HepG2 (cell line): ENCODE measurements at regions not wholly inside any gene's neighbourhood (a gene's known extent, or its start where the extent isn't known, plus 50 kb on each side); places are given as distances from the start of the nearest gene placed in this dataset.

ENCODE experiments used
- ATAC-seq: fragments of 200-7000 bp; cut with Tn5 transposase; 3 replicates; pipeline ENCODE4 v1.9.1; 2020; ENCODE audit warnings: mild to moderate bottlenecking, moderate library complexity
- BruUV-seq: library from RNA; stranded (reverse); fragments of 400-500 nt; replicated peaks from 2 replicates; lab custom pipeline; 2021; lab: Mats Ljungman, UMichigan
- CTCF ChIA-PET: fragments of 300-600 bp; formaldehyde crosslinking; extraction: SDS; loops from one replicate; lab custom pipeline; 2021; ENCODE audit warnings: low total read pairs, inconsistent platforms, low intra/inter-chr PET ratio; lab: Yijun Ruan, JAX
- POLR2A ChIA-PET: fragments of 350-600 bp; sonication (Branson Sonifier 250); formaldehyde crosslinking; loops from one replicate; lab custom pipeline; 2020; ENCODE audit warnings: antibody characterized with exemption, inconsistent platforms; lab: Yijun Ruan, JAX
- DNase-seq: peaks from one replicate; pipeline ENCODE4 v3.0.0-alpha.2; 2015; ENCODE audit warnings: low spot score
- FAIRE-seq: peaks from 3 replicates; lab custom pipeline; 2011; peaks lifted over from hg19 to GRCh38; lab: Jason Lieb, UNC
- H2AFZ ChIP-seq: one replicate; pipeline ENCODE4 v1.6.1; 2011; ENCODE audit warnings: low read length, inconsistent platforms
- H3K27ac ChIP-seq: fragments of 300-600 bp; 3 replicates; pipeline ENCODE4 v1.8.0; 2011; ENCODE audit warnings: mixed run types, mild to moderate bottlenecking, mixed read lengths, low read length, inconsistent platforms; ENCODE audit not compliant: insufficient read depth; ENCODE audit errors: extremely low read length
- H3K27me3 ChIP-seq, 2 experiments: fragments of 200-600 bp in 1 of 2; 2 replicates in 1 of 2; 3 replicates in 1 of 2; pipeline versions ENCODE4 v1.6.0 to v1.8.0; 2011; ENCODE audit warnings: low read length in 2 of 2, mild to moderate bottlenecking in 2 of 2, moderate library complexity in 2 of 2, inconsistent platforms in 1 of 2; ENCODE audit not compliant: insufficient read depth in 2 of 2, control insufficient read depth in 1 of 2
- H3K36me3 ChIP-seq, 2 experiments: fragments of 200-600 bp in 1 of 2; replicated peaks in 1 of 2; 2 replicates in 1 of 2; 3 replicates in 1 of 2; pipeline versions ENCODE4 v1.5.1 to v1.8.0; 2011; ENCODE audit warnings: low read length in 2 of 2, inconsistent platforms in 1 of 2; ENCODE audit not compliant: insufficient read depth in 2 of 2, control insufficient read depth in 1 of 2
- H3K4me1 ChIP-seq: 2 replicates; pipeline ENCODE4 v1.5.1; 2012; ENCODE audit warnings: low read length, inconsistent platforms; ENCODE audit not compliant: insufficient read depth
- H3K4me2 ChIP-seq: 2 replicates; pipeline ENCODE4 v1.6.0; 2011; ENCODE audit warnings: low read depth, low read length, inconsistent platforms
- H3K4me3 ChIP-seq, 3 experiments: fragments of 200-600 bp in 1 of 3; sonication (generic), shearing (Covaris generic) in 1 of 3; replicated peaks in 1 of 3; 2 replicates each; pipeline ENCODE4 v1.5.1; 2011 to 2016; ENCODE audit warnings: low read length in 3 of 3, inconsistent platforms in 2 of 3, low read depth in 2 of 3, mild to moderate bottlenecking in 2 of 3, control low read depth in 1 of 3, mixed read lengths in 1 of 3; ENCODE audit not compliant: insufficient read depth in 1 of 3
- H3K79me2 ChIP-seq: one replicate; pipeline ENCODE4 v1.6.1; 2011; ENCODE audit warnings: low read length, inconsistent platforms; ENCODE audit not compliant: insufficient read depth
- H3K9ac ChIP-seq: 2 replicates; pipeline ENCODE4 v1.6.0; 2011; ENCODE audit warnings: mild to moderate bottlenecking, low read depth, low read length, inconsistent platforms; ENCODE audit not compliant: insufficient read depth
- H3K9me3 ChIP-seq: 2 replicates; pipeline ENCODE4 v1.5.1; 2012; ENCODE audit warnings: mild to moderate bottlenecking, low read length
- H4K20me1 ChIP-seq: 2 replicates; pipeline ENCODE4 v1.6.0; 2011; ENCODE audit warnings: inconsistent platforms, mild to moderate bottlenecking, low read length, moderate library complexity; ENCODE audit not compliant: insufficient read depth
- CEBPB ChIP-seq: IDR thresholded peaks from 2 replicates; pipeline ENCODE4 v1.6.1; 2011; ENCODE audit warnings: low read depth, low read length, improper control_type of control experiment, borderline replicate concordance
- DZIP1 ChIP-seq: sonication (generic); formaldehyde crosslinking; IDR thresholded peaks from 2 replicates; pipeline ENCODE4 v1.5.0; 2020; ENCODE audit warnings: mild to moderate bottlenecking, missing genetic modification reagents
- NFYB ChIP-seq: sonication (generic); formaldehyde crosslinking; IDR thresholded peaks from 2 replicates; pipeline ENCODE4 v1.4.0; 2020; ENCODE audit warnings: missing genetic modification reagents
- NR2F6 ChIP-seq, 2 experiments: IDR thresholded peaks; 2 replicates each; pipeline ENCODE4 v1.6.1; 2016; ENCODE audit warnings: antibody characterized with exemption in 1 of 2, mild to moderate bottlenecking in 1 of 2
- PRDM15 ChIP-seq: sonication (generic); formaldehyde crosslinking; IDR thresholded peaks from 2 replicates; pipeline ENCODE4 v1.4.0; 2020; ENCODE audit warnings: missing genetic modification reagents
- ZFAT ChIP-seq: sonication (generic); formaldehyde crosslinking; conservative IDR thresholded peaks from 2 replicates; pipeline ENCODE4 v1.8.1; 2023; ENCODE audit warnings: missing genetic modification reagents, inconsistent platforms
- ZNF160 ChIP-seq: sonication (generic); formaldehyde crosslinking; IDR thresholded peaks from 2 replicates; pipeline ENCODE4 v1.8.0; 2022; ENCODE audit warnings: mild to moderate bottlenecking, inconsistent platforms, missing genetic modification reagents
- ZNF34 ChIP-seq: sonication (generic); formaldehyde crosslinking; IDR thresholded peaks from 2 replicates; pipeline ENCODE4 v1.4.0; 2020; ENCODE audit warnings: mild to moderate bottlenecking, missing genetic modification reagents, borderline replicate concordance
- ZNF605 ChIP-seq: sonication (generic); formaldehyde crosslinking; IDR thresholded peaks from 2 replicates; pipeline ENCODE4 v1.8.0; 2022; ENCODE audit warnings: mild to moderate bottlenecking, missing genetic modification reagents
- ZNF768 ChIP-seq: sonication (generic); formaldehyde crosslinking; IDR thresholded peaks from 2 replicates; pipeline ENCODE4 v1.4.0; 2020; ENCODE audit warnings: missing genetic modification reagents
- WGBS: methylation state at CpG from one replicate; pipeline ENCODE4 v1.1.6; 2017; ENCODE audit warnings: low lambda C conversion rate; 5-methylcytosine and 5-hydroxymethylcytosine counted together
- in situ Hi-C: cut with HindIII; loops from 2 replicates; pipeline ENCODE4 v1.10.0; 2017; ENCODE audit warnings: low pct_unique_long_range_greater_than_20kb; ENCODE audit not compliant: extremely low pct_ligation_motif_present
- intact Hi-C: fragments of 100-400 bp; cut with micrococcal nuclease; formaldehyde crosslinking; loops from one replicate; pipeline ENCODE4 v1.10.0; 2022; ENCODE audit not compliant: unreplicated experiment
- TF ChIP-seq, protein P1 (sequence below): IDR thresholded peaks from 2 replicates; pipeline ENCODE4 v1.6.1; 2016; ENCODE audit warnings: missing compliant biosample characterization, missing genetic modification reagents, borderline replicate concordance
- TF ChIP-seq, protein P2 (sequence below): sonication (generic); formaldehyde crosslinking; IDR thresholded peaks from 2 replicates; pipeline ENCODE4 v1.4.0; 2020; ENCODE audit warnings: missing genetic modification reagents

- Histone ChIP-seq H3K36me3 (no peaks in the 10 kb centered on the region), H3K4me2 (no peak overlapping the region), H2AFZ (no peak overlapping the region), H3K27ac (no peak overlapping the region), H3K4me1 (no peaks in the 10 kb centered on the region), H3K9ac (no peak overlapping the region), H3K4me3 (no peak overlapping the region), H3K27me3 (peaks cover 2 to 50% of the 10 kb centered on the region in 2 experiments; a peak in 4 of 5 replicates), H3K79me2 (no peaks in the 10 kb centered on the region), H3K9me3 (no peaks in the 10 kb centered on the region), H4K20me1 (peaks cover 7% of the 10 kb centered on the region; the same call in 1 of the 2 replicates)
- ChIA-PET CTCF (no interaction called here), POLR2A (no interaction called here)
- no peak for DNase-seq
- intact Hi-C loops: no loop called here
- no TSS peak for BruUV-seq
- no peak for ATAC-seq
- WGBS: 15% methylated on average over 8 of the region's 15 CpGs
- in situ Hi-C loops: no loop called here
- no peak for FAIRE-seq
- TF ChIP-seq, protein P1, sequence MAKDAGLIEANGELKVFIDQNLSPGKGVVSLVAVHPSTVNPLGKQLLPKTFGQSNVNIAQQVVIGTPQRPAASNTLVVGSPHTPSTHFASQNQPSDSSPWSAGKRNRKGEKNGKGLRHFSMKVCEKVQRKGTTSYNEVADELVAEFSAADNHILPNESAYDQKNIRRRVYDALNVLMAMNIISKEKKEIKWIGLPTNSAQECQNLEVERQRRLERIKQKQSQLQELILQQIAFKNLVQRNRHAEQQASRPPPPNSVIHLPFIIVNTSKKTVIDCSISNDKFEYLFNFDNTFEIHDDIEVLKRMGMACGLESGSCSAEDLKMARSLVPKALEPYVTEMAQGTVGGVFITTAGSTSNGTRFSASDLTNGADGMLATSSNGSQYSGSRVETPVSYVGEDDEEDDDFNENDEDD (CRISPR knock-in tag): no peak
- TF ChIP-seq NFYB (CRISPR knock-in tag) (no peak), ZFAT (CRISPR knock-in tag) (no peak), PRDM15 (CRISPR knock-in tag) (no peak), ZNF605 (CRISPR knock-in tag) (no peak), NR2F6 (IDR thresholded peaks at IDR 0.05) (no peak), NR2F6 (CRISPR knock-in tag; IDR thresholded peaks at IDR 0.05) (no peak), DZIP1 (CRISPR knock-in tag) (no peak), ZNF34 (CRISPR knock-in tag) (no peak), ZNF768 (CRISPR knock-in tag) (no peak), ZNF160 (CRISPR knock-in tag) (no peak), CEBPB (no peak)
- TF ChIP-seq, protein P2, sequence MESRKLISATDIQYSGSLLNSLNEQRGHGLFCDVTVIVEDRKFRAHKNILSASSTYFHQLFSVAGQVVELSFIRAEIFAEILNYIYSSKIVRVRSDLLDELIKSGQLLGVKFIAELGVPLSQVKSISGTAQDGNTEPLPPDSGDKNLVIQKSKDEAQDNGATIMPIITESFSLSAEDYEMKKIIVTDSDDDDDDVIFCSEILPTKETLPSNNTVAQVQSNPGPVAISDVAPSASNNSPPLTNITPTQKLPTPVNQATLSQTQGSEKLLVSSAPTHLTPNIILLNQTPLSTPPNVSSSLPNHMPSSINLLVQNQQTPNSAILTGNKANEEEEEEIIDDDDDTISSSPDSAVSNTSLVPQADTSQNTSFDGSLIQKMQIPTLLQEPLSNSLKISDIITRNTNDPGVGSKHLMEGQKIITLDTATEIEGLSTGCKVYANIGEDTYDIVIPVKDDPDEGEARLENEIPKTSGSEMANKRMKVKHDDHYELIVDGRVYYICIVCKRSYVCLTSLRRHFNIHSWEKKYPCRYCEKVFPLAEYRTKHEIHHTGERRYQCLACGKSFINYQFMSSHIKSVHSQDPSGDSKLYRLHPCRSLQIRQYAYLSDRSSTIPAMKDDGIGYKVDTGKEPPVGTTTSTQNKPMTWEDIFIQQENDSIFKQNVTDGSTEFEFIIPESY (CRISPR knock-in tag): no peak
Observed at GRCh38 chr9:134969156-134970045, 51.7 kb upstream of the FCN1 start.
